ENCODE measurements at regions not wholly inside any gene's neighbourhood (a gene's known extent, or its start where the extent isn't known, plus 50 kb on each side); places are given as distances from the start of the nearest gene placed in this dataset.

- peaks cover 3% of the 10 kb centered on the region; the same call in 1 of the 2 replicates for H3K27me3 ChIP-seq (ENCODE audit: insufficient read depth, low read depth)
- no peaks in the 10 kb centered on the region for H3K9me2 ChIP-seq (ENCODE audit: insufficient read depth)
- H3K79me2 ChIP-seq (ENCODE audit: low read depth): no peaks in the 10 kb centered on the region
- TF ChIP-seq EZH2 (IDR thresholded peaks at IDR 0.05; ENCODE audit: low read depth): no peak
- H3F3A ChIP-seq (ENCODE audit: insufficient read depth, low read depth): no peaks in the 10 kb centered on the region
- intact Hi-C loops (cut with micrococcal nuclease; ENCODE audit: unreplicated experiment): no loop called here
- 0 out of 2 replicates have a peak overlapping the region, but pooled peaks have one; percentile 22 for H3K4me2 ChIP-seq
- BruUV-seq (replicated peaks): no TSS peak
- no peaks in the 10 kb centered on the region for H4K20me1 ChIP-seq (ENCODE audit: insufficient read depth)
- POLR2A ChIA-PET (ENCODE audit: unreplicated experiment): interaction anchor here (0.6 kb wide), 1 partner anchor 33 kb away, joined by 6 read pairs; no protein-coding TSS in a partner anchor
- H3K27ac ChIP-seq: no peak overlapping the region
- no peaks in the 10 kb centered on the region for H3K4me1 ChIP-seq (replicated peaks; ENCODE audit: insufficient read depth)
- CTCF ChIA-PET: no interaction called here
- H3K4me3 ChIP-seq: no peak overlapping the region
- H3K36me3 ChIP-seq (ENCODE audit: low read depth): no peaks in the 10 kb centered on the region
- 0 out of 2 replicates have a peak, but pooled peaks cover 2% of the 10 kb centered on the region for H3K9me3 ChIP-seq (ENCODE audit: insufficient read depth, low read depth)
- peak; percentile 10 to 45 for DNase-seq
- H2AFZ ChIP-seq: no peak overlapping the region
Measured at GRCh38 chr20:40286975-40287531, 402.0 kb downstream of the MAFB start.

- ChIA-PET CTCF (no interaction called here), POLR2A (ENCODE audit: unreplicated experiment) (no interaction called here)
- Histone ChIP-seq H3K27me3 (ENCODE audit: insufficient read depth, low read depth) (peaks cover 3% of the 10 kb centered on the region; the same call in 1 of the 2 replicates), H3F3A (ENCODE audit: insufficient read depth, low read depth) (no peaks in the 10 kb centered on the region), H2AFZ (no peak overlapping the region), H3K36me3 (ENCODE audit: low read depth) (no peaks in the 10 kb centered on the region), H4K20me1 (ENCODE audit: insufficient read depth) (no peaks in the 10 kb centered on the region), H3K79me2 (ENCODE audit: low read depth) (no peaks in the 10 kb centered on the region), H3K4me2 (no peak overlapping the region), H3K27ac (no peak overlapping the region), H3K4me1 (replicated peaks; ENCODE audit: insufficient read depth) (no peaks in the 10 kb centered on the region), H3K9me3 (ENCODE audit: insufficient read depth, low read depth) (0 out of 2 replicates have a peak, but pooled peaks cover 2% of the 10 kb centered on the region), H3K4me3 (no peak overlapping the region), H3K9me2 (ENCODE audit: insufficient read depth) (no peaks in the 10 kb centered on the region)
- intact Hi-C loops (cut with micrococcal nuclease; ENCODE audit: unreplicated experiment): no loop called here
- DNase-seq: no peak
- no TSS peak for BruUV-seq (replicated peaks)
- TF ChIP-seq CTCF (conservative IDR thresholded peaks at IDR 0.05) (no peak), EZH2 (IDR thresholded peaks at IDR 0.05; ENCODE audit: low read depth) (no peak)
Measured at GRCh38 chr20:40284611-40285010, 404.4 kb downstream of the MAFB start.

GRCh38 chr20:40283689-40284088, 405.3 kb downstream of the MAFB start:
- H3K36me3 ChIP-seq (ENCODE audit: low read depth): no peaks in the 10 kb centered on the region
- no peaks in the 10 kb centered on the region for H3F3A ChIP-seq (ENCODE audit: insufficient read depth, low read depth)
- no peak overlapping the region for H3K4me3 ChIP-seq
- TF ChIP-seq CTCF (conservative IDR thresholded peaks at IDR 0.05): no peak
- TF ChIP-seq EZH2 (IDR thresholded peaks at IDR 0.05; ENCODE audit: low read depth): no peak
- DNase-seq: peak in 1 of 2 experiments; percentile 52
- H3K27ac ChIP-seq: no peak overlapping the region
- no peaks in the 10 kb centered on the region for H3K79me2 ChIP-seq (ENCODE audit: low read depth)
- 0 out of 2 replicates have a peak, but pooled peaks cover 2% of the 10 kb centered on the region for H3K9me3 ChIP-seq (ENCODE audit: insufficient read depth, low read depth)
- H3K4me2 ChIP-seq: no peak overlapping the region
- BruUV-seq (replicated peaks): no TSS peak
- no peaks in the 10 kb centered on the region for H3K9me2 ChIP-seq (ENCODE audit: insufficient read depth)
- CTCF ChIA-PET: no interaction called here
- H4K20me1 ChIP-seq (ENCODE audit: insufficient read depth): no peaks in the 10 kb centered on the region
- H3K27me3 ChIP-seq (ENCODE audit: insufficient read depth, low read depth): peaks cover 3% of the 10 kb centered on the region; the same call in 1 of the 2 replicates
- POLR2A ChIA-PET (ENCODE audit: unreplicated experiment): no interaction called here
- intact Hi-C loops (cut with micrococcal nuclease; ENCODE audit: unreplicated experiment): no loop called here
- no peak overlapping the region for H2AFZ ChIP-seq
- H3K4me1 ChIP-seq (replicated peaks; ENCODE audit: insufficient read depth): no peaks in the 10 kb centered on the region

GRCh38 chr20:40282941-40283340, 406.1 kb downstream of the MAFB start:
- TF ChIP-seq EZH2 (IDR thresholded peaks at IDR 0.05; ENCODE audit: low read depth): no peak
- no peak for TF ChIP-seq CTCF (conservative IDR thresholded peaks at IDR 0.05)
- H2AFZ ChIP-seq: no peak overlapping the region
- no peaks in the 10 kb centered on the region for H4K20me1 ChIP-seq (ENCODE audit: insufficient read depth)
- H3K79me2 ChIP-seq (ENCODE audit: low read depth): no peaks in the 10 kb centered on the region
- POLR2A ChIA-PET (ENCODE audit: unreplicated experiment): no interaction called here
- H3K9me2 ChIP-seq (ENCODE audit: insufficient read depth): no peaks in the 10 kb centered on the region
- H3K4me2 ChIP-seq: no peak overlapping the region
- no peak for DNase-seq
- no TSS peak for BruUV-seq (replicated peaks)
- CTCF ChIA-PET: no interaction called here
- H3K27ac ChIP-seq: no peak overlapping the region
- no peak overlapping the region for H3K4me3 ChIP-seq
- no peaks in the 10 kb centered on the region for H3K4me1 ChIP-seq (replicated peaks; ENCODE audit: insufficient read depth)
- H3F3A ChIP-seq (ENCODE audit: insufficient read depth, low read depth): no peaks in the 10 kb centered on the region
- 0 out of 2 replicates have a peak, but pooled peaks cover 2% of the 10 kb centered on the region for H3K9me3 ChIP-seq (ENCODE audit: insufficient read depth, low read depth)
- intact Hi-C loops (cut with micrococcal nuclease; ENCODE audit: unreplicated experiment): no loop called here
- peaks cover 3% of the 10 kb centered on the region; the same call in 1 of the 2 replicates for H3K27me3 ChIP-seq (ENCODE audit: insufficient read depth, low read depth)
- no peaks in the 10 kb centered on the region for H3K36me3 ChIP-seq (ENCODE audit: low read depth)
